ENCODE measurements at regions not wholly inside any gene's neighbourhood (a gene's known extent, or its start where the extent isn't known, plus 50 kb on each side); places are given as distances from the start of the nearest gene placed in this dataset.

- ChIA-PET POLR2A (interaction anchor here (0.6 kb wide), 1 partner anchor 142 kb away, joined by 3 read pairs; no protein-coding TSS in a partner anchor), CTCF (interaction anchor here (1.2 kb wide), 1 partner anchor 261 kb away, joined by 4 read pairs; no protein-coding TSS in a partner anchor)
- TF ChIP-seq SUZ12 (IDR thresholded peaks at IDR 0.05) (no peak), CTBP1 (IDR thresholded peaks at IDR 0.05; ENCODE audit: borderline replicate concordance) (no peak), HDGF (IDR thresholded peaks at IDR 0.05; ENCODE audit: borderline replicate concordance) (no peak), ARNT (IDR thresholded peaks at IDR 0.05) (no peak)
- no peak for DNase-seq (ENCODE audit: extremely low spot score)
Measured at GRCh38 chr12:4015225-4016091, 142.3 kb upstream of the PARP11 start.

GRCh38 chr12:4014858-4015224 is 141.6 kb upstream of the PARP11 start:
- CTCF ChIA-PET: no interaction called here
- TF ChIP-seq HDGF (IDR thresholded peaks at IDR 0.05; ENCODE audit: borderline replicate concordance) (no peak), FOXK2 (IDR thresholded peaks at IDR 0.05) (no peak), ARNT (IDR thresholded peaks at IDR 0.05) (no peak)
- POLR2A ChIA-PET: interaction anchor here (0.9 kb wide), 1 partner anchor 17 kb away, joined by 3 read pairs; no protein-coding TSS in a partner anchor
- DNase-seq (ENCODE audit: extremely low spot score): no peak

- TF ChIP-seq SP1 (IDR thresholded peaks at IDR 0.05): no peak
- TF ChIP-seq SUZ12 (IDR thresholded peaks at IDR 0.05): no peak
- ChIA-PET POLR2A (interaction anchor here (0.9 kb wide), 1 partner anchor 17 kb away, joined by 3 read pairs; no protein-coding TSS in a partner anchor), CTCF (interaction anchor here (0.6 kb wide), 1 partner anchor 50 kb away, joined by 3 read pairs; no protein-coding TSS in a partner anchor)
- DNase-seq (ENCODE audit: extremely low spot score): no peak
Measured at GRCh38 chr12:4014444-4014843, 141.2 kb upstream of the PARP11 start.

- no peak for DNase-seq (ENCODE audit: extremely low spot score)
- ChIA-PET POLR2A (interaction anchor here (0.9 to 1.1 kb wide), 2 partner anchors 18 to 259 kb away, joined by 3 to 4 read pairs; no protein-coding TSS in a partner anchor), CTCF (interaction anchor here (0.6 kb wide), 2 partner anchors 48 to 305 kb away, joined by 3 read pairs; no protein-coding TSS in a partner anchor)
- TF ChIP-seq FOXM1 (IDR thresholded peaks at IDR 0.05; ENCODE audit: borderline replicate concordance): no peak
- TF ChIP-seq HDGF (IDR thresholded peaks at IDR 0.05; ENCODE audit: borderline replicate concordance): no peak
- TF ChIP-seq TARDBP (IDR thresholded peaks at IDR 0.05): no peak
- TF ChIP-seq BHLHE40 (IDR thresholded peaks at IDR 0.05; ENCODE audit: borderline replicate concordance): no peak
- TF ChIP-seq ZNF384 (IDR thresholded peaks at IDR 0.05): no peak
- no peak for TF ChIP-seq SP1 (IDR thresholded peaks at IDR 0.05)
- no peak for TF ChIP-seq L3MBTL2 (conservative IDR thresholded peaks at IDR 0.05)
- TF ChIP-seq ARNT (IDR thresholded peaks at IDR 0.05): no peak
- no peak for TF ChIP-seq PKNOX1 (IDR thresholded peaks at IDR 0.05)
- TF ChIP-seq LEF1 (IDR thresholded peaks at IDR 0.05; ENCODE audit: borderline replicate concordance): no peak
- TF ChIP-seq ELF4 (IDR thresholded peaks at IDR 0.05): no peak
- TF ChIP-seq CTBP1 (IDR thresholded peaks at IDR 0.05; ENCODE audit: borderline replicate concordance): no peak
- no peak for TF ChIP-seq SUZ12 (IDR thresholded peaks at IDR 0.05)
- TF ChIP-seq FOXA1 (IDR thresholded peaks at IDR 0.05): no peak
- no peak for TF ChIP-seq NFRKB (IDR thresholded peaks at IDR 0.05)
- TF ChIP-seq FOXK2 (IDR thresholded peaks at IDR 0.05): no peak
Measured at GRCh38 chr12:4012977-4013968, 140.1 kb upstream of the PARP11 start.

GRCh38 chr12:4012073-4012472 is 138.9 kb upstream of the PARP11 start:
- DNase-seq (ENCODE audit: extremely low spot score): no peak
- POLR2A ChIA-PET: interaction anchor here (0.6 to 1.4 kb wide), 3 partner anchors 20 to 260 kb away, joined by 3 to 7 read pairs (median 3); no protein-coding TSS in a partner anchor
- TF ChIP-seq L3MBTL2 (conservative IDR thresholded peaks at IDR 0.05): no peak
- TF ChIP-seq ZNF384 (IDR thresholded peaks at IDR 0.05): no peak
- TF ChIP-seq SUZ12 (IDR thresholded peaks at IDR 0.05): no peak
- TF ChIP-seq TARDBP (IDR thresholded peaks at IDR 0.05): no peak
- TF ChIP-seq SP1 (IDR thresholded peaks at IDR 0.05): no peak
- TF ChIP-seq ARNT (IDR thresholded peaks at IDR 0.05): no peak
- no peak for TF ChIP-seq FOXK2 (IDR thresholded peaks at IDR 0.05)
- no peak for TF ChIP-seq ELF4 (IDR thresholded peaks at IDR 0.05)
- TF ChIP-seq LEF1 (IDR thresholded peaks at IDR 0.05; ENCODE audit: borderline replicate concordance): no peak
- TF ChIP-seq NFRKB (IDR thresholded peaks at IDR 0.05): no peak
- no peak for TF ChIP-seq PKNOX1 (IDR thresholded peaks at IDR 0.05)
- TF ChIP-seq CTBP1 (IDR thresholded peaks at IDR 0.05; ENCODE audit: borderline replicate concordance): no peak
- no peak for TF ChIP-seq FOXA1 (IDR thresholded peaks at IDR 0.05)
- TF ChIP-seq BHLHE40 (IDR thresholded peaks at IDR 0.05; ENCODE audit: borderline replicate concordance): no peak
- no peak for TF ChIP-seq FOXM1 (IDR thresholded peaks at IDR 0.05; ENCODE audit: borderline replicate concordance)
- TF ChIP-seq HDGF (IDR thresholded peaks at IDR 0.05; ENCODE audit: borderline replicate concordance): no peak
- CTCF ChIA-PET: interaction anchor here (1.8 kb wide), 1 partner anchor 19 kb away, joined by 7 read pairs; no protein-coding TSS in a partner anchor

- no peak for DNase-seq (ENCODE audit: extremely low spot score)
- ChIA-PET POLR2A (interaction anchor here (0.6 to 1.4 kb wide), 3 partner anchors 21 to 262 kb away, joined by 3 to 7 read pairs (median 3); partner anchors contain the start of gene CCND2), CTCF (interaction anchor here (1.4 to 1.8 kb wide), 2 partner anchors 20 to 26 kb away, joined by 5 to 7 read pairs; no protein-coding TSS in a partner anchor)
- TF ChIP-seq PKNOX1 (IDR thresholded peaks at IDR 0.05) (no peak), SUZ12 (IDR thresholded peaks at IDR 0.05) (no peak)
Measured at GRCh38 chr12:4011597-4011996, 138.4 kb upstream of the PARP11 start.

Measured in HEK293T (cell line).